ENCODE measurements at regions not wholly inside any gene's neighbourhood (a gene's known extent, or its start where the extent isn't known, plus 50 kb on each side); places are given as distances from the start of the nearest gene placed in this dataset.

DNA sequence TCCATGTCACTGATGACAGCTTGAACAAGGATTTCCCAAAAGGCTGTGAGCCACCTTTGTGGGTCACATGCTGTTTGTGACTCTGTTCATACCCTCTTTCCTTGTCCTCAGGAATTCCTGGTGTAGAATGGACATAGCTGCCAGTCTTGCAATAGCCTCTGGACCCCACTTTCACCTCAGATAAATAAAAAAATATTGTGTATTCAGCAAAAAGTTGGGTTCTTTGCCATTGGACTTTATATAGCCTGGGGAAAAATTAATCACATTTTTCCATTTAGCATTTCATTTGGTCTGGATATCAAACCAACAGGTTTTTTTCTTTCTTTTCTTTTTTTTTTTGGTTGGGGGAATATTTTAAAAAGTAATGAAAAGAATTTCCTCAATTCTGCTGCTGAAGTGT lies 144.8 kb downstream of the PDCD6IP start:
- TF ChIP-seq, protein P1, sequence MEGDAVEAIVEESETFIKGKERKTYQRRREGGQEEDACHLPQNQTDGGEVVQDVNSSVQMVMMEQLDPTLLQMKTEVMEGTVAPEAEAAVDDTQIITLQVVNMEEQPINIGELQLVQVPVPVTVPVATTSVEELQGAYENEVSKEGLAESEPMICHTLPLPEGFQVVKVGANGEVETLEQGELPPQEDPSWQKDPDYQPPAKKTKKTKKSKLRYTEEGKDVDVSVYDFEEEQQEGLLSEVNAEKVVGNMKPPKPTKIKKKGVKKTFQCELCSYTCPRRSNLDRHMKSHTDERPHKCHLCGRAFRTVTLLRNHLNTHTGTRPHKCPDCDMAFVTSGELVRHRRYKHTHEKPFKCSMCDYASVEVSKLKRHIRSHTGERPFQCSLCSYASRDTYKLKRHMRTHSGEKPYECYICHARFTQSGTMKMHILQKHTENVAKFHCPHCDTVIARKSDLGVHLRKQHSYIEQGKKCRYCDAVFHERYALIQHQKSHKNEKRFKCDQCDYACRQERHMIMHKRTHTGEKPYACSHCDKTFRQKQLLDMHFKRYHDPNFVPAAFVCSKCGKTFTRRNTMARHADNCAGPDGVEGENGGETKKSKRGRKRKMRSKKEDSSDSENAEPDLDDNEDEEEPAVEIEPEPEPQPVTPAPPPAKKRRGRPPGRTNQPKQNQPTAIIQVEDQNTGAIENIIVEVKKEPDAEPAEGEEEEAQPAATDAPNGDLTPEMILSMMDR (IDR thresholded peaks at IDR 0.05): no peak
- TF ChIP-seq POLR2A (IDR thresholded peaks at IDR 0.05): no peak

Data from esophagus squamous epithelium (tissue), 4 donors.